Astrocyte of the cerebellum (primary cell): ENCODE measurements at regions not wholly inside any gene's neighbourhood (a gene's known extent, or its start where the extent isn't known, plus 50 kb on each side); places are given as distances from the start of the nearest gene placed in this dataset.

ENCODE experiments used
- DNase-seq: peaks from one replicate; pipeline ENCODE4 v3.0.0-alpha.2; 2011; ENCODE audit warnings: low read depth
- H3K4me3 ChIP-seq: 2 replicates; pipeline ENCODE4 v1.5.1; 2011; ENCODE audit warnings: mild to moderate bottlenecking, low read depth, low read length, moderate library complexity
- in situ Hi-C: cut with HindIII; loops from 2 replicates; pipeline ENCODE4 v1.10.0; 2017; ENCODE audit warnings: low sequenced_read_pairs
- TF ChIP-seq, protein P1 (sequence below): IDR thresholded peaks from 2 replicates; pipeline ENCODE4 v1.5.1; 2012; ENCODE audit warnings: low read length, low read depth, moderate library complexity, mild to moderate bottlenecking; ENCODE audit errors: missing control alignments

GRCh38 chr11:10993640-10994039 is 135.8 kb upstream of the ZBED5 start:
- DNase-seq: no peak
- in situ Hi-C loops: no loop called here
- H3K4me3 ChIP-seq: no peak overlapping the region
- TF ChIP-seq, protein P1, sequence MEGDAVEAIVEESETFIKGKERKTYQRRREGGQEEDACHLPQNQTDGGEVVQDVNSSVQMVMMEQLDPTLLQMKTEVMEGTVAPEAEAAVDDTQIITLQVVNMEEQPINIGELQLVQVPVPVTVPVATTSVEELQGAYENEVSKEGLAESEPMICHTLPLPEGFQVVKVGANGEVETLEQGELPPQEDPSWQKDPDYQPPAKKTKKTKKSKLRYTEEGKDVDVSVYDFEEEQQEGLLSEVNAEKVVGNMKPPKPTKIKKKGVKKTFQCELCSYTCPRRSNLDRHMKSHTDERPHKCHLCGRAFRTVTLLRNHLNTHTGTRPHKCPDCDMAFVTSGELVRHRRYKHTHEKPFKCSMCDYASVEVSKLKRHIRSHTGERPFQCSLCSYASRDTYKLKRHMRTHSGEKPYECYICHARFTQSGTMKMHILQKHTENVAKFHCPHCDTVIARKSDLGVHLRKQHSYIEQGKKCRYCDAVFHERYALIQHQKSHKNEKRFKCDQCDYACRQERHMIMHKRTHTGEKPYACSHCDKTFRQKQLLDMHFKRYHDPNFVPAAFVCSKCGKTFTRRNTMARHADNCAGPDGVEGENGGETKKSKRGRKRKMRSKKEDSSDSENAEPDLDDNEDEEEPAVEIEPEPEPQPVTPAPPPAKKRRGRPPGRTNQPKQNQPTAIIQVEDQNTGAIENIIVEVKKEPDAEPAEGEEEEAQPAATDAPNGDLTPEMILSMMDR: no peak

- TF ChIP-seq, protein P1: no peak
- H3K4me3 ChIP-seq: no peak overlapping the region
- in situ Hi-C loops: no loop called here
- no peak for DNase-seq
These were observed 135.3 kb upstream of the ZBED5 start for GRCh38 chr11:10993186-10993585.

- H3K4me3 ChIP-seq: no peak overlapping the region
- in situ Hi-C loops: no loop called here
- no peak for DNase-seq
- TF ChIP-seq, protein P1: no peak
These were observed 133.5 kb upstream of the ZBED5 start for GRCh38 chr11:10991393-10991792.

GRCh38 chr11:10990637-10991193 is 132.9 kb upstream of the ZBED5 start:
- in situ Hi-C loops: no loop called here
- H3K4me3 ChIP-seq: no peak overlapping the region
- TF ChIP-seq, protein P1: no peak
- no peak for DNase-seq

DNA sequence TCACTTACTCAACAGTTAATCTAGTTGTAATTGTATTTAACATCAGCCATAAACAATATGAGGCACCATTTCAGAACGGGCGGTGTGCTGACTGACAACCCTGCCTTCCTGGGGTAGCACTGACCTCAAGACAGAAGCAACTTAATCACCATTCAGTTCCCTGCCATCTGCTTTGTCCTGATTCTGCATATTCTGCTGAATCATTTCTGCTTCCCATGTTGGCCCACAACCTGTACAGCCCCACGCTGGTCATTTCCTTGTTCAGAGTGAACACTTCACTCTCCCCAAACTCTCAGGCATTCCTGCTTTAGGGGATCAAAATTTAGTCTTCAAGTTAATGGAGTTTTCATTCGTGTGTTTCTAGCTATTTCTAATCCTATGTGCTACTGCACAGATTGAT is 132.3 kb upstream of the ZBED5 start:
- in situ Hi-C loops: no loop called here
- TF ChIP-seq, protein P1: no peak
- no peak overlapping the region for H3K4me3 ChIP-seq
- DNase-seq: no peak

DNA sequence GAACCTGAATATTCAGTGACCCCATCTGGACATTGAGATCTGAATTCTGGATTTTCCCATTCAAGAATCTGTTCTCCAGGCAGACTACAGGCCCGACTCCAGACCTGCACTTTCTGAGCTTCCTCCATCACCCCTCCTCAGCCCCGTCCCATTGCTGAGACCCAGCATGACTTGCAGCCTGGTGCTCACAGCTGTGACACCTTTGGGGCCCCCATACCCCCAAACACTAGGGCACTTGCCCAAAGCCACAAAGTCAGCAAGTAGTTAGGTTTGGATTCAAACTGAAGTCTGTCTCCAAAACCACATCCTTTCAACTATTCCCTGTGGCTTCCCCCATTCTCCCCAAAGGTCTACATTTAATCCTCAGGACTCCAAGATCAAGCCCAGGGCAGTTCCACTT is 128.2 kb upstream of the ZBED5 start:
- in situ Hi-C loops: no loop called here
- TF ChIP-seq, protein P1: no peak
- DNase-seq: no peak
- H3K4me3 ChIP-seq: no peak overlapping the region
